H1 (cell line): ENCODE measurements at regions not wholly inside any gene's neighbourhood (a gene's known extent, or its start where the extent isn't known, plus 50 kb on each side); places are given as distances from the start of the nearest gene placed in this dataset.

Source experiments
- BACH1 ChIP-seq: IDR thresholded peaks from 2 replicates; pipeline ENCODE4 v1.6.1; 2012; ENCODE audit warnings: low read length, improper control_type of control experiment
- CBX5 ChIP-seq: fragments of 300-800, 300-1000 bp; sonication (generic); IDR thresholded peaks from 2 replicates; pipeline ENCODE4 v1.7.1; 2016; ENCODE audit warnings: antibody characterized with exemption, low read length, low read depth
- CEBPB ChIP-seq: IDR thresholded peaks from 2 replicates; pipeline ENCODE4 v1.6.1; 2012; ENCODE audit warnings: low read depth, low read length
- CREB1 ChIP-seq: IDR thresholded peaks from 2 replicates; pipeline ENCODE4 v1.6.1; 2012; ENCODE audit warnings: inconsistent platforms
- CTBP2 ChIP-seq: IDR thresholded peaks from 2 replicates; pipeline ENCODE4 v1.7.0; 2011; ENCODE audit warnings: borderline replicate concordance, mild to moderate bottlenecking, moderate library complexity, mixed read lengths, low read length; ENCODE audit not compliant: insufficient read depth, insufficient read length
- EZH2 ChIP-seq: fragments of 200-600 bp; sonication (generic); IDR thresholded peaks from 2 replicates; pipeline ENCODE4 v1.7.1; 2012; ENCODE audit warnings: low read depth, mild to moderate bottlenecking, moderate library complexity, low read length, inconsistent platforms; ENCODE audit not compliant: severe bottlenecking
- FOSL1 ChIP-seq: IDR thresholded peaks from 2 replicates; pipeline ENCODE4 v1.6.1; 2011; ENCODE audit warnings: mild to moderate bottlenecking, low read depth, low read length, moderate library complexity; ENCODE audit not compliant: insufficient read depth
- GTF2F1 ChIP-seq: IDR thresholded peaks from 2 replicates; pipeline ENCODE4 v1.6.1; 2012; ENCODE audit warnings: low read depth, low read length, improper control_type of control experiment, borderline replicate concordance
- HDAC2 ChIP-seq, 2 experiments: fragments of 300-600 bp in 1 of 2; sonication (generic) in 1 of 2; IDR thresholded peaks; 2 replicates each; pipeline ENCODE4 v1.6.1; 2011 to 2012; ENCODE audit warnings: low read depth in 2 of 2, low read length in 2 of 2, mild to moderate bottlenecking in 2 of 2, moderate library complexity in 2 of 2, borderline replicate concordance in 1 of 2, inconsistent platforms in 1 of 2
- KDM5A ChIP-seq: fragments of 200-600 bp; IDR thresholded peaks from 2 replicates; pipeline ENCODE4 v1.7.1; 2012; ENCODE audit warnings: mild to moderate bottlenecking, low read length, inconsistent platforms, mixed read lengths
- POLR2A ChIP-seq, 2 experiments: IDR thresholded peaks; 1 replicate in 1 of 2; 2 replicates in 1 of 2; pipeline ENCODE4 v1.6.1; 2011; ENCODE audit warnings: low read depth in 2 of 2, low read length in 2 of 2, mild to moderate bottlenecking in 2 of 2; ENCODE audit errors: control extremely low read depth in 1 of 2
- RAD21 ChIP-seq, 2 experiments: IDR thresholded peaks in 1 of 2; conservative IDR thresholded peaks in 1 of 2; 2 replicates each; pipeline ENCODE4 v1.6.1; 2011; ENCODE audit warnings: low read depth in 2 of 2, low read length in 2 of 2, improper control_type of control experiment in 1 of 2, inconsistent platforms in 1 of 2, mild to moderate bottlenecking in 1 of 2, moderate library complexity in 1 of 2
- SP1 ChIP-seq: IDR thresholded peaks from 2 replicates; pipeline ENCODE4 v1.6.1; 2011; ENCODE audit warnings: low read depth, low read length
- SRF ChIP-seq: IDR thresholded peaks from 2 replicates; pipeline ENCODE4 v1.6.1; 2011; ENCODE audit warnings: mild to moderate bottlenecking, low read depth, low read length, moderate library complexity
- TAF1 ChIP-seq: IDR thresholded peaks from 2 replicates; pipeline ENCODE4 v1.6.1; 2011; ENCODE audit warnings: mild to moderate bottlenecking, low read depth, low read length
- TAF7 ChIP-seq: optimal IDR thresholded peaks from 2 replicates; pipeline ENCODE3; 2011; ENCODE audit warnings: low read depth, mild to moderate bottlenecking, inconsistent platforms, low read length, moderate library complexity, borderline replicate concordance
- TEAD4 ChIP-seq: IDR thresholded peaks from 2 replicates; pipeline ENCODE4 v1.6.1; 2012; ENCODE audit warnings: low read depth, low read length, inconsistent platforms, mixed read lengths
- YY1 ChIP-seq: IDR thresholded peaks from 2 replicates; pipeline ENCODE4 v1.6.1; 2011; ENCODE audit warnings: low read depth, mild to moderate bottlenecking, low read length
- TF ChIP-seq, protein P1 (sequence below): IDR thresholded peaks from 2 replicates; pipeline ENCODE4 v1.6.1; 2012; ENCODE audit warnings: low read length, inconsistent platforms
- TF ChIP-seq, protein P2 (sequence below): IDR thresholded peaks from 2 replicates; pipeline ENCODE4 v1.6.1; 2011; ENCODE audit warnings: low read length, improper control_type of control experiment

DNA sequence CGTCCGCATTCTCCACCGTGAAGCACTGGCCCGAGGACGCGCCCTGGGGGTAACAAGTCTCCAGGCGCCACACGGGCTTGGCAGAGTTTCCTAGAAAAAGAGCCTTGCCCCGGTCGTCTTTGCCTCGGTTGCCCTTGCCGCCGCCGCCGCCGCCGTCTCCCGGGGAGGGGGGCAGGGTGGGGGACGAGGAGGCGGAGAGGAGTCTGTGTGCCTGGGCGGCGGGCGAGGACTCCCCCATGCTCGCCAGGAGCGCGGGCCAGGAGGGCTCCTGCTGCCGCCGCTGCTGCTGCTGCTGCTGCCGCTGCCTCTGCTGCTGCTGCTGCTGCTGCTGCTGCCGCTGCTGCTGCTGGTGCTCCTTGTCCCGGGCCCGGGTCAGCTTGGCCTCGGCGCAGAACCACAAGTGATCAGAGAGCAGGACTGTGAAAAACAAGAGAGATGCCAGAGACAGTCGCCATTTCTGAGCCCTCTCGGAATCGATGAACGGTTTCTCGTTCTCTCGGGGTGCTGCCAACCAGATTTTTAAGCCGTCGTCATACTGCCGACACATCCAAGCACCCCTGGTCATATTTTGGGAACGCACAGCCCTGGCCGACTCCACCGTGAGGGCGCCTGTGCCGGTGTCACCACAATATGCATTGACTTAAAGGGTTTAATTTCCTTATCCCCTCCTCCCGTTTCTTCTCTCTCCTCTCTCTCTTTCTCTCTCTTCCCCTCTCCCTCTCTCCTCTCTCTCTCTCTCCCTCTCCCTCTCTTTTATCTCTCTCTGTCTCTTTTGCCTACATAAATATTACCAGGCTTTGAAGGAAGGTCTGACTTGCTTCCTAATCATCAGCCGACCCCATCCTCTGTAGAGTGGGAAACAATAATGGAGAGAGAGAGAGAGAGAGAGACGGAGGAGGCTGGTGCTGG, 349.1 kb downstream of the LIG4 start (continued):
- no peak for TF ChIP-seq HDAC2 (IDR thresholded peaks at IDR 0.05; ENCODE audit: borderline replicate concordance in 1 of 2, low read depth in 2 of 2, low read length in 2 of 2)
- TF ChIP-seq POLR2A (IDR thresholded peaks at IDR 0.05; ENCODE audit: control extremely low read depth in 1 of 2, low read depth in 2 of 2, low read length in 2 of 2), result no peak
- no peak for TF ChIP-seq TAF7
- TF ChIP-seq, protein P1, sequence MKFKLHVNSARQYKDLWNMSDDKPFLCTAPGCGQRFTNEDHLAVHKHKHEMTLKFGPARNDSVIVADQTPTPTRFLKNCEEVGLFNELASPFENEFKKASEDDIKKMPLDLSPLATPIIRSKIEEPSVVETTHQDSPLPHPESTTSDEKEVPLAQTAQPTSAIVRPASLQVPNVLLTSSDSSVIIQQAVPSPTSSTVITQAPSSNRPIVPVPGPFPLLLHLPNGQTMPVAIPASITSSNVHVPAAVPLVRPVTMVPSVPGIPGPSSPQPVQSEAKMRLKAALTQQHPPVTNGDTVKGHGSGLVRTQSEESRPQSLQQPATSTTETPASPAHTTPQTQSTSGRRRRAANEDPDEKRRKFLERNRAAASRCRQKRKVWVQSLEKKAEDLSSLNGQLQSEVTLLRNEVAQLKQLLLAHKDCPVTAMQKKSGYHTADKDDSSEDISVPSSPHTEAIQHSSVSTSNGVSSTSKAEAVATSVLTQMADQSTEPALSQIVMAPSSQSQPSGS, result no peak
- no peak for TF ChIP-seq BACH1
- TF ChIP-seq CEBPB, result no peak
- peak; percentile 47 for TF ChIP-seq EZH2
- no peak for TF ChIP-seq SRF
- no peak for TF ChIP-seq CBX5
- no peak for TF ChIP-seq GTF2F1
- TF ChIP-seq SP1, result no peak
- TF ChIP-seq FOSL1, result no peak
- 0 out of 2 replicates have a peak, but pooled peaks have one; percentile 13 for TF ChIP-seq TAF1
- no peak for TF ChIP-seq KDM5A
- TF ChIP-seq CREB1, result no peak
- peak in 1 of 2 experiments; percentile 11; a peak in 1 of 4 replicates for TF ChIP-seq RAD21 (IDR thresholded peaks at IDR 0.05 in 1 of 2, conservative IDR thresholded peaks at IDR 0.05 in 1 of 2; ENCODE audit: low read depth in 2 of 2, low read length in 2 of 2)
- no peak for TF ChIP-seq TEAD4
- TF ChIP-seq YY1, result no peak
- TF ChIP-seq, protein P2, sequence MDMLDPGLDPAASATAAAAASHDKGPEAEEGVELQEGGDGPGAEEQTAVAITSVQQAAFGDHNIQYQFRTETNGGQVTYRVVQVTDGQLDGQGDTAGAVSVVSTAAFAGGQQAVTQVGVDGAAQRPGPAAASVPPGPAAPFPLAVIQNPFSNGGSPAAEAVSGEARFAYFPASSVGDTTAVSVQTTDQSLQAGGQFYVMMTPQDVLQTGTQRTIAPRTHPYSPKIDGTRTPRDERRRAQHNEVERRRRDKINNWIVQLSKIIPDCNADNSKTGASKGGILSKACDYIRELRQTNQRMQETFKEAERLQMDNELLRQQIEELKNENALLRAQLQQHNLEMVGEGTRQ, result no peak
- no peak for TF ChIP-seq CTBP2
